RWPE1 (cell line): ENCODE measurements at regions not wholly inside any gene's neighbourhood (a gene's known extent, or its start where the extent isn't known, plus 50 kb on each side); places are given as distances from the start of the nearest gene placed in this dataset.
"Not testable (repeated sequence)": the region's sequence is repeated elsewhere in the genome, so short reads cannot be mapped to it uniquely, and the experiment has no call there.

Experiments used
- CTCF ChIA-PET: fragments of 350-600 bp; sonication (Branson Sonifier 250); formaldehyde crosslinking; extraction: SDS; loops from one replicate; lab custom pipeline; 2021; lab: Yijun Ruan, JAX
- POLR2A ChIA-PET: fragments of 400-600 bp; formaldehyde crosslinking; extraction: SDS; loops from one replicate; lab custom pipeline; 2020; ENCODE audit warnings: antibody characterized with exemption; ENCODE audit not compliant: low non-redundant PET; lab: Yijun Ruan, JAX
- DNase-seq: peaks from one replicate; pipeline ENCODE4 v3.0.0; 2012; ENCODE audit warnings: low spot score
- H3K27ac ChIP-seq: fragments of 450-650 bp; 2 replicates; pipeline ENCODE4 v1.5.1; 2017
- TF ChIP-seq, protein P1 (sequence below): fragments of 450-650 bp; conservative IDR thresholded peaks from 2 replicates; pipeline ENCODE4 v1.5.1; 2017; ENCODE audit warnings: low read depth, mild to moderate bottlenecking

DNA sequence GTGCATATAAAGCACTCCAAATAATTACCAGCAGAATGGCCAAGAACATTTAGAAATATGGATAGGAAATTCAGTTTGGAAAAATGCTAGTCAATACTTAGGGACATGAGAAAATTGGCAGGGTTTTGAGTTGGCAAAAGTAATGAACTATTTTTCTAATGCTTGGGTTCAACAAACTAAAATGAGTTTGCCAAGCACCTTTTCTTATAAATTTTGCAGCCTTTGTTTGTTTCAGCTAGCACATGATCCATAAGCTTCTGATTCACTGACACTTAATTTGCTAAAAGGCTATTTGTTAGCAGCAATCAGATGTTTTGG, 324.8 kb downstream of the QKI start:
- TF ChIP-seq, protein P1, sequence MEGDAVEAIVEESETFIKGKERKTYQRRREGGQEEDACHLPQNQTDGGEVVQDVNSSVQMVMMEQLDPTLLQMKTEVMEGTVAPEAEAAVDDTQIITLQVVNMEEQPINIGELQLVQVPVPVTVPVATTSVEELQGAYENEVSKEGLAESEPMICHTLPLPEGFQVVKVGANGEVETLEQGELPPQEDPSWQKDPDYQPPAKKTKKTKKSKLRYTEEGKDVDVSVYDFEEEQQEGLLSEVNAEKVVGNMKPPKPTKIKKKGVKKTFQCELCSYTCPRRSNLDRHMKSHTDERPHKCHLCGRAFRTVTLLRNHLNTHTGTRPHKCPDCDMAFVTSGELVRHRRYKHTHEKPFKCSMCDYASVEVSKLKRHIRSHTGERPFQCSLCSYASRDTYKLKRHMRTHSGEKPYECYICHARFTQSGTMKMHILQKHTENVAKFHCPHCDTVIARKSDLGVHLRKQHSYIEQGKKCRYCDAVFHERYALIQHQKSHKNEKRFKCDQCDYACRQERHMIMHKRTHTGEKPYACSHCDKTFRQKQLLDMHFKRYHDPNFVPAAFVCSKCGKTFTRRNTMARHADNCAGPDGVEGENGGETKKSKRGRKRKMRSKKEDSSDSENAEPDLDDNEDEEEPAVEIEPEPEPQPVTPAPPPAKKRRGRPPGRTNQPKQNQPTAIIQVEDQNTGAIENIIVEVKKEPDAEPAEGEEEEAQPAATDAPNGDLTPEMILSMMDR, result no peak
- POLR2A ChIA-PET, result no interaction called here
- no peak for DNase-seq
- H3K27ac ChIP-seq, result no peak overlapping the region
- CTCF ChIA-PET, result no interaction called here

DNA sequence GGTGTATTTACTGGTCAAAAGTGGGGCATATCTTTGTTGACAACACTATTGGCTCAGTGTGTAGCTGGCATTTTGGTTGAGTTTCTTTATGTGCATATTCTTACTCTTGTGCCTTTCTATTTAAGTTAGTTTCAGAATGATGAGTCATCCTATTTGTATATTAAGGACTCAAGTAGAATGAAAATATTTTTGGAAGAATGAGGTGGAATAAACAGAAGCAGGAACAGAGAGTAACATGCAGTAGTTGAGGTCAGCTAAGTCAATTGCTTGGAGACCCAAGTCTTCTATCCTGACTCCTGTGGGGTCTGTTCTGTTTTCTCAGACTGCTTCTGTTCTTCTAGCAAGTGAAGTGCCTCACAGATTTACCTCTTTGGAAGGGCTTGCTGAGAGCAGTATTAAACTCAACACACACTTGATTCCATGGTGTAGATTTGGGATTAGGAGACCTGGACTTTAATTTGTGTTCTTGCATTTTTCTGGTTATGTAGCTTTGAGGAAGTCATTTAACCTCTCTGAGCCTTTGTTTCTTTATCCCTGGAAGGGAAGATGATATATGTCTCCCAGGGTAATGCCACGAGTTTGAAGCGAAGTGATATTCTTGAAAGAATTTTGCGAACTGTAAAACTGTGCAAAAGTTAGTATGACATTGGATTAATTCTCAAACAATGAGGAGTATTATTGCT, 324.3 kb downstream of the QKI start:
- POLR2A ChIA-PET, result no interaction called here
- TF ChIP-seq, protein P1, result no peak
- CTCF ChIA-PET, result no interaction called here
- no peak for DNase-seq
- no peak overlapping the region for H3K27ac ChIP-seq

DNA sequence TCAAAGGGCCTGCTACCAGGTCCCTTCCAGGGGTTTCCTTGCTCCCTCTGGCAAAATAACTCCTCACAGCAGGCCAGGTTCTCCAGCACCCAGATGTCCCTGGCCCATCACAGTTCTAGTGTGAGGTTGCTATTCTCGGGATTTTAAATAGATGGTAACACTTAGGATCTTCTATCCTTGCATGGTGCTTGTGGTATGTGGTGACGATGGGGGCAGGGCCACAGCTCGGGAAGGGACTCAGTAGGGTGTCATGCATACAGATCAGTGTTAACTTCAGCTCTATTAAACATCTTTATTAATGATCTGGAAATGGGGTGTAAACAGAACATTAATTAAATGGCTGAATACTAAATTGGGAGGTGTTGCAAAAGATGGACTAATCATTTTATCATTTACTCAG, 323.8 kb downstream of the QKI start:
- DNase-seq, result no peak
- ChIA-PET CTCF (no interaction called here), POLR2A (no interaction called here)
- TF ChIP-seq, protein P1, result no peak
- no peak overlapping the region for H3K27ac ChIP-seq

DNA sequence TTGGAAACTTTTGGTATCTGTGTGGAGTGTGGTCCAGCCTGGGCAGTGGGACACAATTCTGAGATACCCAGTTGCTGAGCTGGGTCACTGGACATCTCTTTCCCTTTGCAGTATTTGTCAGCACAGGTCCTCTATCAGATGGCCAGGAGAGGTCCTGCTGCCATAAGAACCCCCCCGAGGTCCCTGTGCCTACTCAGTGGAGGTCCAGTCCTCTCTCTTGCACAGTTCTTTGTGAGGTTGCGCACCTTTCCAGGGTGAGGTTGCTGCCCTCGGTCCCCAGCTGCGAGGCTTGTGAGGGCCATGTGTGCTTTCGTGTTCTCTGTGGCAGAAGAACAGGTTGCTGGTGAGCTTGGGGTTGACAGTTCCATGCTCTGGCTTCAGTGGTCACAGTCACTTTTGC, 320.6 kb downstream of the QKI start:
- ChIA-PET POLR2A (no interaction called here), CTCF (interaction anchor here (0.5 to 0.7 kb wide), 3 partner anchors 11 to 1729 kb away, joined by 3 to 4 read pairs (median 3); no protein-coding TSS in a partner anchor)
- TF ChIP-seq, protein P1, result no peak
- no peak overlapping the region for H3K27ac ChIP-seq
- DNase-seq, result no peak

DNA sequence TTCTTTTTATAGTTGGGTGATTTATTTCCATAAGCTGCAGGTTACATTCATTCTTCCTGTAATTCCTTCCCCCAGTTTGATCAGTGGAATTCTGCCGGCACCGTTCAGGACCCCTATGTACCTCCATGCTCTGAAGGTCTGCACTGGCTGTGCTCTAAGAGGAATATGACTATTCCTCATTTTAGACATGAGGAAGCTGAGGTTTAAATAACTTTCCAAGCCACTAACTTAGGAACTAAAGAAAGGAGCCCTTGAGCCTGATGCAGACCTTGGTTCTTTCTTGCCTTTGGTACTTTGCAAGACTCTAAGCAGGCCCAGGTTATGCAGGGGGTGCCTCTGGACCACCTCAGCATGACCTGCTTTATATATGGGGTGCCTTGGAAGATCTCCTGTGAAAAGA, 318.5 kb downstream of the QKI start:
- no peak for DNase-seq
- H3K27ac ChIP-seq, result no peak overlapping the region
- CTCF ChIA-PET, result interaction anchor here (0.7 kb wide), 1 partner anchor 1156 kb away, joined by 3 read pairs; no protein-coding TSS in a partner anchor
- TF ChIP-seq, protein P1, result no peak
- POLR2A ChIA-PET, result no interaction called here

DNA sequence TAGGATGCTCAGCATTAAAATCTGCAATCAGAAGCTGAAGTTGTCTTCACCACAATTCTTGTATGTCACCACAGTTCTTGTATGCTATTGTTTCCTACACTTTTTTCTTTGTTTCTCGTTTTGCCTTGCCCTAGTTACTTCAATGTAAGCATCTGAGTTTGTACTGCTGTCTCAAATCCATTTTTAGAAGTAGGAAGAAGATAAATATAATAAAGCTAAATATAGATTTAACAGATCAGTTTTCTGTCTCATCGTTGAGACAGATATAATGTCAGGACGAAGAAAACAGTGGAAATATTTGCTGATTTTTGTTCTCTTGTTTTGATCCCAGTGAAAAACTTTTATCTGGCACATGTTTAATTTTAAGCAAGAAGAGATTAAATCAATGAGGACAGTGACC, 318.0 kb downstream of the QKI start:
- CTCF ChIA-PET, result no interaction called here
- TF ChIP-seq, protein P1, result no peak
- no peak for DNase-seq
- POLR2A ChIA-PET, result no interaction called here
- H3K27ac ChIP-seq, result no peak overlapping the region

DNA sequence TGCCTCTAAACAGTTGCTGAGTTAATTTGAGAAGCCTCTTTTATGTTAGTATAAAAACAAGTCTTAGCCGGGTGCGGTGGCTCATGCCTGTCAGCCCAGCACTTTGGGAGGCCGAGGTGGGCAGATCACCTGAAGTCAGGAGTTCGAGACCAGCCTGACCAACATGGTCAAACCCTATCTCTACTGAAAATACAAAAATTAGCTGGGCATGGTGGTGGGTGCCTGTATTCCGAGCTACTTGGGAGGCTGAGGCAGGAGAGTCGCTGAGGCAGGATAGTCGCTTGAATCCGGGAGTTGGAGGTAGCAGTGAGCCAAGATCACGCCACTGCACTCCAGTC, 317.5 kb downstream of the QKI start:
- DNase-seq, POLR2A ChIA-PET, CTCF ChIA-PET, H3K27ac ChIP-seq: not testable (repeated sequence)
